Brain pericyte (primary cell): ENCODE measurements at regions not wholly inside any gene's neighbourhood (a gene's known extent, or its start where the extent isn't known, plus 50 kb on each side); places are given as distances from the start of the nearest gene placed in this dataset.

Experiments
- DNase-seq: peaks from one replicate; pipeline ENCODE4 v3.0.0-alpha.2; 2012; ENCODE audit warnings: low read depth, low spot score

GRCh38 chr6:113734982-113735381 lies 122.2 kb upstream of the MARCKS start:
- DNase-seq, result no peak

GRCh38 chr6:113735491-113735890 lies 121.7 kb upstream of the MARCKS start:
- DNase-seq, result no peak

- no peak for DNase-seq
These were observed 120.2 kb upstream of the MARCKS start for GRCh38 chr6:113736978-113737377.

- DNase-seq, result no peak
These were observed 118.0 kb upstream of the MARCKS start for GRCh38 chr6:113739041-113739655.

GRCh38 chr6:113741651-113742050 lies 115.5 kb upstream of the MARCKS start:
- DNase-seq, result no peak

- no peak for DNase-seq
These were observed 114.8 kb upstream of the MARCKS start for GRCh38 chr6:113742342-113742741.

GRCh38 chr6:113744861-113745260 lies 112.3 kb upstream of the MARCKS start:
- DNase-seq, result no peak

GRCh38 chr6:113750151-113750855 lies 106.8 kb upstream of the MARCKS start:
- DNase-seq, result no peak

GRCh38 chr6:113754291-113754690 lies 102.9 kb upstream of the MARCKS start:
- DNase-seq, result no peak

GRCh38 chr6:113755449-113756289 lies 101.5 kb upstream of the MARCKS start:
- DNase-seq, result no peak

- no peak for DNase-seq
These were observed 100.9 kb upstream of the MARCKS start for GRCh38 chr6:113756290-113756665.

- no peak for DNase-seq
These were observed 98.9 kb upstream of the MARCKS start for GRCh38 chr6:113758214-113758613.

- no peak for DNase-seq
These were observed 98.1 kb upstream of the MARCKS start for GRCh38 chr6:113758826-113759574.

- DNase-seq, result no peak
These were observed 94.5 kb upstream of the MARCKS start for GRCh38 chr6:113762641-113763040.

- DNase-seq, result no peak
These were observed 93.8 kb upstream of the MARCKS start for GRCh38 chr6:113763311-113763766.

GRCh38 chr6:113763876-113764275 lies 93.3 kb upstream of the MARCKS start:
- no peak for DNase-seq

GRCh38 chr6:113765909-113766308 lies 91.2 kb upstream of the MARCKS start:
- no peak for DNase-seq

GRCh38 chr6:113767985-113768384 lies 89.2 kb upstream of the MARCKS start:
- no peak for DNase-seq

GRCh38 chr6:113772961-113773360 lies 84.2 kb upstream of the MARCKS start:
- no peak for DNase-seq

- no peak for DNase-seq
These were observed 82.9 kb upstream of the MARCKS start for GRCh38 chr6:113774127-113774825.

GRCh38 chr6:113776998-113777397 lies 80.1 kb upstream of the MARCKS start:
- DNase-seq, result no peak
